ENCODE measurements at regions not wholly inside any gene's neighbourhood (a gene's known extent, or its start where the extent isn't known, plus 50 kb on each side); places are given as distances from the start of the nearest gene placed in this dataset.

- no peak for TF ChIP-seq POLR2A (IDR thresholded peaks at IDR 0.05)
- no peak for TF ChIP-seq CTCF (IDR thresholded peaks at IDR 0.05 in 8 of 11, conservative IDR thresholded peaks at IDR 0.05 in 3 of 11)
- TF ChIP-seq POLR2AphosphoS5 (IDR thresholded peaks at IDR 0.05), result no peak
These were observed 759.0 kb downstream of the SLITRK6 start for GRCh38 chr13:85040215-85040614.
